Fibroblast of lung (primary cell): ENCODE measurements at regions not wholly inside any gene's neighbourhood (a gene's known extent, or its start where the extent isn't known, plus 50 kb on each side); places are given as distances from the start of the nearest gene placed in this dataset.

Experiments
- DNase-seq, 2 donors: peaks; one replicate each; pipeline versions ENCODE4 v3.0.0 to v3.0.0-alpha.2; 2010; ENCODE audit warnings: low read depth in 2 of 2
- H2AFZ ChIP-seq: 2 replicates; pipeline ENCODE4 v1.5.1; 2012; ENCODE audit warnings: low read length, control low read depth, inconsistent platforms
- H3K27ac ChIP-seq: 2 replicates; pipeline ENCODE4 v1.5.1; 2011; ENCODE audit warnings: low read length, control low read depth; ENCODE audit not compliant: insufficient read depth
- H3K27me3 ChIP-seq: 2 replicates; pipeline ENCODE4 v1.5.1; 2011; ENCODE audit warnings: mild to moderate bottlenecking, low read length; ENCODE audit not compliant: control insufficient read depth, insufficient read depth
- H3K36me3 ChIP-seq: 2 replicates; pipeline ENCODE4 v1.5.1; 2011; ENCODE audit warnings: low read length; ENCODE audit not compliant: control insufficient read depth, insufficient read depth
- H3K4me1 ChIP-seq: 2 replicates; pipeline ENCODE4 v1.5.1; 2011; ENCODE audit warnings: low read length; ENCODE audit not compliant: control insufficient read depth, insufficient read depth; ENCODE audit errors: extremely low read depth
- H3K4me2 ChIP-seq: 2 replicates; pipeline ENCODE4 v1.5.1; 2011; ENCODE audit warnings: low read length, control low read depth; ENCODE audit not compliant: insufficient read depth; ENCODE audit errors: extremely low read depth
- H3K4me3 ChIP-seq, 4 experiments: fragments of 200-600 bp in 1 of 4; sonication (generic) in 1 of 4; replicated peaks in 1 of 4; 2 replicates each; pipeline ENCODE4 v1.5.1; 2011 to 2016; ENCODE audit warnings: low read length in 4 of 4, low read depth in 3 of 4, mild to moderate bottlenecking in 3 of 4, control low read depth in 2 of 4, inconsistent platforms in 1 of 4, mixed read lengths in 1 of 4; ENCODE audit not compliant: insufficient read depth in 1 of 4; ENCODE audit errors: control extremely low read depth in 1 of 4
- H3K79me2 ChIP-seq: 2 replicates; pipeline ENCODE4 v1.5.1; 2012; ENCODE audit warnings: mild to moderate bottlenecking, low read length, inconsistent platforms; ENCODE audit not compliant: control insufficient read depth, insufficient read depth
- H3K9ac ChIP-seq: 2 replicates; pipeline ENCODE4 v1.5.1; 2011; ENCODE audit warnings: mild to moderate bottlenecking, low read length, control low read depth; ENCODE audit not compliant: insufficient read depth
- H3K9me3 ChIP-seq: 2 replicates; pipeline ENCODE4 v1.5.1; 2012; ENCODE audit warnings: low read depth, low read length; ENCODE audit not compliant: control insufficient read depth, insufficient read depth
- H4K20me1 ChIP-seq: 2 replicates; pipeline ENCODE4 v1.5.1; 2011; ENCODE audit warnings: low read length; ENCODE audit not compliant: control insufficient read depth, insufficient read depth; ENCODE audit errors: extremely low read depth
- CTCF ChIP-seq, 2 donors: IDR thresholded peaks in 1 of 2; conservative IDR thresholded peaks in 1 of 2; 1 replicate in 1 of 2; 2 replicates in 1 of 2; pipeline ENCODE4 v1.5.1; 2011 to 2012; ENCODE audit warnings: low read length in 2 of 2, control low read depth in 1 of 2, inconsistent platforms in 1 of 2, low read depth in 1 of 2, mild to moderate bottlenecking in 1 of 2
- EZH2 ChIP-seq: IDR thresholded peaks from 2 replicates; pipeline ENCODE4 v1.5.1; 2012; ENCODE audit warnings: low read length, control low read depth, mild to moderate bottlenecking; ENCODE audit errors: missing control alignments

- H4K20me1 ChIP-seq: no peaks in the 10 kb centered on the region
- H3K4me3 ChIP-seq: no peak overlapping the region
- no peaks in the 10 kb centered on the region for H3K36me3 ChIP-seq
- TF ChIP-seq EZH2 (no peak), CTCF (conservative IDR thresholded peaks at IDR 0.05 in 1 of 2, IDR thresholded peaks at IDR 0.05 in 1 of 2; ENCODE audit: low read depth in 1 of 2, low read length in 2 of 2) (no peak)
- no peak for DNase-seq
- no peak overlapping the region for H2AFZ ChIP-seq
- no peaks in the 10 kb centered on the region for H3K27me3 ChIP-seq
- H3K9me3 ChIP-seq: no peaks in the 10 kb centered on the region
- H3K27ac ChIP-seq: no peak overlapping the region
- H3K9ac ChIP-seq: no peak overlapping the region
- no peak overlapping the region for H3K4me2 ChIP-seq
- H3K79me2 ChIP-seq: no peaks in the 10 kb centered on the region
- no peaks in the 10 kb centered on the region for H3K4me1 ChIP-seq
These were observed 68.6 kb upstream of the TNPO1 start for GRCh38 chr5:72747826-72748225.

GRCh38 chr5:72746736-72747135 is 69.7 kb upstream of the TNPO1 start:
- H4K20me1 ChIP-seq: no peaks in the 10 kb centered on the region
- no peak overlapping the region for H2AFZ ChIP-seq
- H3K4me2 ChIP-seq: no peak overlapping the region
- TF ChIP-seq EZH2 (no peak), CTCF (conservative IDR thresholded peaks at IDR 0.05 in 1 of 2, IDR thresholded peaks at IDR 0.05 in 1 of 2; ENCODE audit: low read depth in 1 of 2, low read length in 2 of 2) (no peak)
- no peaks in the 10 kb centered on the region for H3K4me1 ChIP-seq
- H3K9ac ChIP-seq: no peak overlapping the region
- DNase-seq: peak; percentile 5 to 21
- no peaks in the 10 kb centered on the region for H3K79me2 ChIP-seq
- no peak overlapping the region for H3K27ac ChIP-seq
- no peaks in the 10 kb centered on the region for H3K36me3 ChIP-seq
- H3K4me3 ChIP-seq: no peak overlapping the region
- H3K9me3 ChIP-seq: no peaks in the 10 kb centered on the region
- H3K27me3 ChIP-seq: no peaks in the 10 kb centered on the region

GRCh38 chr5:72744136-72744535 is 72.3 kb upstream of the TNPO1 start:
- Histone ChIP-seq H3K4me2 (no peak overlapping the region), H3K79me2 (no peaks in the 10 kb centered on the region), H3K9ac (no peak overlapping the region), H3K27ac (no peak overlapping the region), H3K4me3 (no peak overlapping the region), H3K9me3 (no peaks in the 10 kb centered on the region), H3K4me1 (no peaks in the 10 kb centered on the region), H3K36me3 (no peaks in the 10 kb centered on the region), H2AFZ (no peak overlapping the region), H4K20me1 (no peaks in the 10 kb centered on the region), H3K27me3 (no peaks in the 10 kb centered on the region)
- DNase-seq: no peak
- TF ChIP-seq CTCF (conservative IDR thresholded peaks at IDR 0.05 in 1 of 2, IDR thresholded peaks at IDR 0.05 in 1 of 2; ENCODE audit: low read depth in 1 of 2, low read length in 2 of 2): no peak
- no peak for TF ChIP-seq EZH2
